HG03432 (cell line): ENCODE measurements at regions not wholly inside any gene's neighbourhood (a gene's known extent, or its start where the extent isn't known, plus 50 kb on each side); places are given as distances from the start of the nearest gene placed in this dataset.
A peak's percentile ranks its signal among the peaks of the same experiment; 100 is the strongest.

Experiments
- ATAC-seq: cut with Tn5 transposase; IDR thresholded peaks from one replicate; pipeline ENCODE4 v1.9.1; 2021; ENCODE audit warnings: mild to moderate bottlenecking, moderate library complexity; ENCODE audit not compliant: unreplicated experiment

DNA sequence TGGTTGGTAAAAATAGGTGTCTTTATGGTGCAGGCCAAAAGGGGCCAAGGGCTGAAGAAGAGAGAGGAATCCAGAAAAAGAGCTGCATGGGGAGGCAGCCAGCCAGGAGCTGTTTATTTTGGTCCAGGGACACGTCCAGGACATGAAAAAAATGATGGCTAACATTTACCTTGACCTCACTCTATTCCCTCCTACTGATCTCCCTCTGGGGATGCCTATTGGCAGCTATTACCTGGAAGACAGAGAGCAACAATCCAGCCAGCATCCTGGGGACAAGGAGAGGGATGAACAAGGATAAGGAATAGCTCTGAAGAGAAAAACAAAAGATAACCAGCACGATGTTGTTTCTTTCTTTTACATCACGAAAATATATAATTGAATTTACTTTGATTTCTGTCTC, 1599.6 kb downstream of the SLITRK5 start:
- no peak for ATAC-seq

DNA sequence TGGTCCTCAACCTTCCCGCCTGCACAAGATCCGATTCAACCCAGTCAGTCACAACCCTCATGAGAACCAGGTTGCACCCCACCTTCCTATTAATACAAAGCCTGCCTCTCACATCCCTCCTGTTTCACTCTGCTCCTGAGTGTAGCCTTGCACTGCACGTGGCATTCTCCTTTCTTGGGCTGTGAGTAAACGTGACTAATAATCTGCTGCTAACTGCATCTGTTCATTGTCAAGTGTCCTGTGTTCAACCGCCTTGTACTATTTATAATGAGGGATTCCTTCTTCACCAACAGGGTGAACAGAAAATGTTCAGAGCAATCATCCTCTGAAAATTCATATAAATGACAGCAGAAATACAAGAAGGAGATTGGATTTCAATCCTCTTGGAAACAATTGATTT, 1608.2 kb downstream of the SLITRK5 start:
- no peak for ATAC-seq

DNA sequence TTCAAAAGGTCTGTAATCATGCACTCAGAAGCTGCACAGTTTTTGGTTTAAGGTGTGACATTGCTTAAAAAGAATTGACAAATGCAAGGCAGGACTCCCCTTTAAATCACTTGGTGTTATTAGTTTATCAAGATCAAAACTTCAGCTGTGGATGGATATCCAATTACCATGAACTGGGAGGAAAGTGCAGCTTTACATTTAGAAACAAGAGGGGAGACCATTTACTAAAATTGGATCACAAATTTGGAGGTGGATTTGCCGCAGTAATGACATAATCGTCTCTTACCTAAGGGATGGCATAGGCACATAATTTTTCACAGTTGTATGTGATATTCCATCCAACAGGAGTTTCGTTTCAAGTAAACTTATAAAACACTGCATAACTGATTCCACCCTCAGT, 1610.2 kb downstream of the SLITRK5 start:
- ATAC-seq: no peak

DNA sequence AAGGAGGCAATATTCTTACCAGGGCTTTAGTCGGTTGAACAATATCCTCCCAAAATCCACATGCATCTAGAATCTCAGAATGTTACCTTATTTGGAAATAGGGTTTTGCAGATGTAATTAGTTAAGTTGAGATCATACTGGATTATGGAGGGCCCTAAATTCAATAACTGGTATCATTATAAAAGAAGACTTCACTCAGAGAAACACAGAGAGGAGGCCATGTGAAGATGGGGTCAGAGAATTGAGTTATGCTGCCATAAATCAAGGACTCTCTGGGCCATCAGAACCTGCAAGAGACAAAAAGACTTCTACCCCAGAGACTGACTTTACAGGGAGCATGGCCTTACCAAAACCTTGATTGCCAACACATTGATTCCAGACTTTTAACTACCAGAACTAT, 1611.1 kb downstream of the SLITRK5 start:
- ATAC-seq: no peak

DNA sequence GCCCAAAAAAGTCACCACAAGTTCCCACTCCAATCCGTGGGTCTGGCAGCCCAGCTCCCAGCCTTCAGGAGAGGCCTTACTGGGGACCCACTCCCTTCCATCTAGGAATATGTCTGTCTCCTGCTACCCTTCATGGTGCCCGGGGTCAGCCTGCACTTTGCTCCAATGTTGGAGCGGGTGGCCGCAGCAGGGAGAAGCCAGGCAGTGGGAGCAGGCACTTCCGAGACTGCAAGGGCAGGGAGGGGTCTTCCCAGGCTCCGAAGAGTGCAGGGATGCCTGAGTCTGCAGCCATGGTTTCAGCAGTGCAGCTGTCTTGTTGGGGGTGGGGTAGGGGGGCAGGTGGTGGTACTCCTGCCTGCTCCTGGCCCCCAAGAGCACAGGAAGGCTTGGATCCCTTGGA, 1616.2 kb downstream of the SLITRK5 start:
- no peak for ATAC-seq

DNA sequence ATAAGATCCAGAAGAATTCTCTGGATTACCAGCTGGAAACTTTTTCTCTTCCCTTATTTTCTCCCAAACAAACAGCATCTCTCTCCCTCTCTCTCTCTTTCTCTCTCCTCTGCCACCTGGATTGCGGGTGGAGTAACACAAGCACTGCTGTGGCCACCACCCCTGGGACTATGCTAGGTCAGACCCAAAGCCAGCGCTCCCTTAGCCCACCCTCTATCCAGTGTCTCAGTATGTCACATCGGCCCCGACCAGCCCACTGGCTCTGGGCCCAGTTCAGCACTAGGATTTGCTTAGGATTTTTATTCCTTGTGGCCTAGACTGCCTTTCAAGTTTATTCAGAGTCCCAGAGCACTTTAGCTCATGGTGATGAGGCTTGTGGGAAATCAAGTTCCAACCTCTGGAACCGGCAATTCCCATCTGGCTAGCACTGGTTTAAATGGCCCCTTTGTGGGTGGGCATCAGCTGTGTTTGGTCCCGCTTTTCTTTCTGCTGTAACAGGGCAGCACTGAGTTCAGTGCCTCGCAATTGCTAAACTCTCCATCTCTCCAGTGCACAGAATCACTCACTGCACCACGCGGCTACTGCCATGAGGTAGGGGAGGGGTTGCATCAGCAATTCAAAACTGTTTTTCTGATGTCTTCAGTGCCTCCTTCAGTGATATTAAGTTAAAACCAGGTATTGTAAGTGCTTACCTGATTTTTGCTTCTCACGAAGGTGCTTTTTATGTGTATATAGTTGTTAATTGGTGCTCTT, 1623.1 kb downstream of the SLITRK5 start:
- ATAC-seq: no peak

DNA sequence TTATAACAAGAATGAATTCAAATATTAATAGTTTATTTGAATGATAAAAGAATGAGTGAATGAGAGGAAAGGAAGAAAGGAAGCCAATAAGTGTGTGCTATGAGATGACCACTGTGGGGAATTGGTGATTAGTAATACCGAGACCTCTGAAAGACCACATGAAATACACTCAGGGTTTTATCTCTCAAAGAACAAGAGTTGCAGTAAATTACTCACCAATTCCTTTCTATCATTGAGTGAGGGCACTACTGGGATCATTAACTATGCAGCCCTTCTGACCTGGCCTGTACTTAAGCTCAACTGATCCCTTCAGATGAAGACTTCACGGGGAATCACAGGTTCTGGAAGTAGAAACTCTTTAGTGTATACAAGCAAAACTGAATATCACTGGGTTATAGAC, 1636.1 kb downstream of the SLITRK5 start:
- peak; percentile 82 for ATAC-seq

DNA sequence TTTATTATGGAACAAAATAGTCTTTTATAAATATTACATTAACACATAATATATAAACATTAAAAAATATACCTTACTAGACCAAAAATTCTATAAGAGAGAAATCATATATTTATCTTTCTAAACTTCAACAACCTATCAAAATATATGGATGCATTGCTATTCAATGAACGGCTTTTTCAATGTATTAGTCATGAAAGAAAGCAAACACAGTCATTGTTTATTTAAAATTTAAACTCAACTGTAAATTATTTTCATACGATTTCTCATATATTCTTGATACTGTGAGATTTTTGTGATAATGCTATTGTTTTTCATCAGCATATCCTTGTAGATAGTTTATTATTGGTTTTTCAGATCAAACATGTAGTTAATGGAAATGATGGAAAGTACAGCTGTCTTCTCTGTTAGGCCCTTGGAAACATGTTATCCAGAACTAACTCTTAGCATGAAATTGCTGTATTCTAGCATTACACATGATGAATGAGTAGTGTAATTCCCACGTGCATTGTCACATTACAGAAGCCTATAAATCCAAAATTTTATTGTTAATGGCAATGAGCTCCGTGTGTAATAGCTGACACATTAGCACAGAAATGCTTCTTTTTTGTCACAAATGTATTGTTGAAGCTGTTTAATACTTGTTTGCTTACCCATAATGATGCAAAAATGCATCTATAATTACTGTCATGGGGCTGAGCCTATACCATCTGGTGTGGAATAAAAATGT, 1639.9 kb downstream of the SLITRK5 start:
- ATAC-seq: no peak

DNA sequence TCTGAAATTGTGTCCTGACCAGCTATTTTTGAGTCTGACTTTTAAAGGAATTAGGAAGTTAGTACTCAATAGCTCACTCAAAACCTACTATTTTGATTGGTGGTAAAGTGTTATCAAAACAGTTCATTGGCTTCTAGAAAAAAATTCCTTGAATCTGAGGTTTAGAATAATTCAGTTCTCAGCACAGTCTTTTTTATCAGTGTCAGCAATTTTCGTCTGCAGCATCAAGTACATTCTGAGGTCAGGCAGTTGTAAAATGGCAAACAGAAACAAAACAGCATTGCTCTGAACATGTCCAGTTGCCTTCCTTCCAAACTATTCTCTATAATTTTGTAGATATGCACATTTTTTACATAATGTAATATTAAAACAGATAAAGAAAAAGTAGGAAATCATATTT, 1644.1 kb downstream of the SLITRK5 start:
- no peak for ATAC-seq

DNA sequence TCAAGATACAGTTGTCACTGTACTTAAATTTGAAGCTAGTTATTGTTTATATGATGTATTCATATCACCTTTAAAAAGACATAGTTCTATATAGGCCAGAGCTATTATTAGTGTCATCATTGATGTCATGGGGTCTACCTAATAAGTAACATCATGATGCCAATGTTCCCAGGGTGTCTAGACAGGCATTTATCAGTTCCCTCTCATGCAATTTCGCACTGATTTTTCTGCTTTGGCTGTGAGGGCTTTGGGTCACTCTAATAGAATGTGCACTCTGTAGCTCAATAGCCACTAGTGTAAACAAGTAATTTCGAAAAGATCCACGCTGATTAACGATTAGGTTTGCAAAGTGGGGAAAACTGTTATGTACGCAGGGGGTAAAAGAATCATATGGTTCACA, 1651.3 kb downstream of the SLITRK5 start:
- no peak for ATAC-seq

DNA sequence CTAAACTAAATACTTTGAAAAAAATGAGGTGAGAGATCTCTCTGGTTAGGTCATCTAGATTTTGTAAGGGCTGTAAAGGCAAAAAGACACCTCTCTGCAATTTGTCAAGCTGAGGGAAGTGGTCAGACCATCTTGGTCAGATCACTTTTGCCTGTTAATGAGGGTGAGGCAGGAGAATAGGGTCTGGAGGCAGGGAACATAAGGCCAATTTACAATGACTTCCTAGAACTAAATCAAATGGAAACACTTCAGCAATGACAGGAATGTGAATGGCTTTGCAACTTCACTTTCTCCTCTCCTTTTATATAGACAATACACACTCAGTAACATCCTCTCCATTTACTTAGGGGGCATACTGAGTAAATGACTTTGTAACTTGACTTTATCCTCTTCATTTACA, 1653.4 kb downstream of the SLITRK5 start:
- ATAC-seq: no peak

DNA sequence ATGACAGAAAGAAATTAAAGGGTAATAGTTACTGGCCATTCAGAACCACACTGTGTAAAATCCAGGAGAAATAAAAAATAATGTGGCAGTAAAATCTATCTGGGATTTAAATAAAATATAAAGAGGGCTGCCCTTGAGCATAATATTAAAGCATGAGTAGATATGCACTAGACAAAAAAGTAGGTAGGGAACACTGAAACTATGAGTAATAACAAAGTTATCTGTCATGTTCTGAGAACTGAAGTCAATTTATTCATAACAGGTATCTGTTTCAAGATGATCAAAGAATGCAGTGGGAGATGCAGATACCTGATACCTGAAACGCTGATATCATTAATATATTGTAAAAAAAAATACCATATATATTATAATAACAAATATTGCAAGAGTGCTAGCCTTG, 1672.0 kb downstream of the SLITRK5 start:
- ATAC-seq: no peak

DNA sequence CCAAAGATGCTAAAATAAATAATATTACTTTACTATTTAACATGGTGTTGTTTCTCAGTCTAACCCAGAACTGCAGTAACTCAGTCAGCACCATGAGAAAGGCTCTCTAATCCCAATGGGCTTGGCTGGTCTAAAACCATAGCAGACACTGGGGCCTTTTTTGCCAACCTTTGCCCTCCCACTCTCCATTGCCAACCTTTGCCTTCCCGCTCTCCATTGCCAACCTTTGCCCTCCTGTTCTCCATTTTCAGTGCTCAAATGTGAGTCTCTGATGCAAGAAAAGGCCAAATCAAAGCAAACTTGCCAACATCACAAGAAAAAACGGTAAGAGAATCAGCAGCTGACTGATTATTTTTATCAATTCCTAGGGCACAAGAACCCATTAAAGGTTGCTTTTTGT, 1681.2 kb downstream of the SLITRK5 start:
- no peak for ATAC-seq

DNA sequence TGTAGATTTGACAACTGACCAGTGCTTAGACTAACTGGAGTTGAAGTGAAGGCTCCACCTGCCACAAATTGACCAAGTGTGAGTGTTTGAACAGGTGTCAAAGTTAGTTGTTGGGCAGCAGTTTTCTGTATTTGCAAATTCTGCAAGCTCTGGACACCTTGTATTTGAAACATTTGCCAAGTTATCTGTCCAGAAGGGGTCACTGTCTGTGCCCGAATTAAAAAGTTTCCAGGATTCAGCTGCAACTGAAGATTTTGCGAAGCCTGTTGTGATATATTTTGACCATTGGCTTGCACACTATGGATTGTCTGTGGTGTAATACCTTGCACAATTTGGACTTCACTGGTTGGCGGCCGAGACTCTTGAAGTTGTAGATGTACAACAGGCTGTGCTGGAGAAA, 1690.7 kb downstream of the SLITRK5 start:
- ATAC-seq: no peak

DNA sequence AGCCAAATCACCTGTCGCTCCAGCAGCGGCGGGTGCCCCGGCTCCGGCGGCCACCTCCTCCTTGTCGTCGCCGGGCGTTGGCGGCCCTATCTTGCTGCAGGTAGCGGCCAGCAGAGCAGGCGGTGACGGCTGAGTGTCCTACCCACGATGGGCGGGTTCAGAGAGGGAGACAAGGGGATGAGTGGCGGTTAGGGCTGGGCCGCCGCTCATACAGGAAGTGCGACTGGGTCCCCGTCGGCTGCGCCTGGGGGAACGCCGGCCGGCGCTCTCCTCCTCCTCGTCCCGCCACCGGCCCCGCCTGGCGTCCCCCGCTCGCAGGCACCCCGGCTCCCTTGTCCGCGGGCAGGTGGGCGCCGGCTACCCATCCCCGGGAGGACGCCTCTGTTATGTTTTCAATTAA, 1692.0 kb downstream of the SLITRK5 start:
- no peak for ATAC-seq

DNA sequence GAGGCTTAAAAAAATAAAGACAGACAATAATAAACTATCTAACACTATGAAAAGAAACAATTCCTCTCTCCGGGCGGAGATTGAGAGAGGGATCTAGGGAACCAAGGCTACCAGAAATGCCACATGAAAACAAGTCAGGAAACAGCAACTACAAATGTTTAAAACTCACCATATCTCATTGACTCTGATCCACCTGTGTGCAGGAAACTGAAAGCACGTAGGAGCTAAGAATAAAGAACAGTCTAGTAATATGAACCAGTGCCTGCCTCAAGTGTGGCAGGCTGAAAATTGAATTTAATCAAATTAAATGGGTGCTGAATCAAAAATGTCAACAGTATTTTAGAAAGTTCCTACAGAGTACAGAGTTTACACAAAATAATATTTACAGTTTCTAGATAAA, 1701.0 kb downstream of the SLITRK5 start:
- no peak for ATAC-seq

DNA sequence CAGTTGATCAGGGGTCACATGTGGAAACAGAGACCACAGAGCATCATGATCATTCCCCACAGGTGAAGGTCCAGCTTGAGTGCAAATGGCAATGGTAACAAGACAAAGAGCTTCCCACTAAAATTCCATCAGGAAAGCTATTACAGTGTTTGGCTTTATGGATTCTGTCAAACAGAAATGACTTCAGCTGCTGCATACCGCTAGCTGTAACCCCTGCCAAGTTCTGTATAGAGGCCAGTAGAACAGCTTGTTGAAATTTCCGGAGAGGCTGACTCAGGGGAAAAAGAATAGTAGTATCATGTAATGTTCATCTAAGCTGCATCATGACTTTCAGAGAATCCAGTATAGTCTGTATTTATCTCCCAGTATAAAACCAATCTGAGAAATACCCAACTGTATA, 1704.7 kb downstream of the SLITRK5 start:
- ATAC-seq: no peak

DNA sequence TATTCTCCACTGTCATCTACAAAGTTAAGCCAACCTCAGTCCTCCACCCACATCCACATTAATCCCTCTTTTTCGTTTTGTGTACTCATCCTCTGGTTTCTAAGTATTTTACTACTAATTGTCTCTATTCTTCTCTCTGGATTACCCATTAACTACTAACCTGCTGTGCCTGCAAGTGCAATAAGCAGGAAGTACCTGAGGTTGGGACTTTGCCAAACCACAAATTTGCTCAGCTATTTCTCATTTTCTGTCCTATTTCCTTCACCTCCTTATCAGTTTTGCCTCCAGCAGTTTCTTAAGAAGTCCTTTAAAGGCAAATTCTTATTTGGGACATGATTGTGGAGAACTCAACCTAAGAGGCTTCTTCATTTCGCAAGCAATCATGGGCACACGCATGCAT, 1708.9 kb downstream of the SLITRK5 start:
- ATAC-seq: peak; percentile 74

DNA sequence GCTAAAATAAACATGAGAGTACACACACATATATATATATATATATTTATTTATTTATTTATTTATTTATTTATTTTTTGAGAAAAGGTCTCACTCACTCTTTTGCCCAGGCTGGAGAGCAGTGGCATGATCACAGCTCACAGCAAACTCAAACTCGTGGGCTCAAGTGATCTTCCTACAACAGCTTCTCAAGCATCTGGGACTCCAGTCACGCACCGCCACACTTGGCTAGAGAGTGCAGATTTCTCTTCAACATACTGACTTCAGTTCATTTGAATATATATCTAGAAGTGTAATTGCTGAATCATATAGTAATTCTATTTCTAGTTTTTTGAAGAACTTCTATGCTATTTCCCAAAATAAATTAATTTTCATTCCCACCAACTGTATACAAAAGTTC, 1711.8 kb downstream of the SLITRK5 start:
- no peak for ATAC-seq

DNA sequence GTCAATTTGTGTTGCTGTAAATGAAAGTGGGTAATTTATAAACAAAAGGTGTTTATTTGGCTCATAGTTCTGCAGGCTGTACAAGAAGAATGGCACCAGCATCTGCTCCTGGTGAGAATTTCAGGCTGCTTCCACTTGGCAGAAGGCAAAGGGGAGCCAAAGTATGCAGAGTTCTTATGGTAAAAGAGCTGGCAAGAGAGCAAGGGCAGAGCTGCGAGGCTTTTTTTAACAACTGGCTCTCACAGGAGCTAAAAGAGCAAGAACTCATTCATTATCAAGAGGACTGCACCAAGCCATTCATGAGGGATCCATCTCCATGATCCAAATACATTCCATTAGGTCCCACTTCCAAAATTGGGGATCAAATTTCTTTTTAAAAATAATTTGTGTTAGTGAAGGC, 1712.7 kb downstream of the SLITRK5 start:
- no peak for ATAC-seq

DNA sequence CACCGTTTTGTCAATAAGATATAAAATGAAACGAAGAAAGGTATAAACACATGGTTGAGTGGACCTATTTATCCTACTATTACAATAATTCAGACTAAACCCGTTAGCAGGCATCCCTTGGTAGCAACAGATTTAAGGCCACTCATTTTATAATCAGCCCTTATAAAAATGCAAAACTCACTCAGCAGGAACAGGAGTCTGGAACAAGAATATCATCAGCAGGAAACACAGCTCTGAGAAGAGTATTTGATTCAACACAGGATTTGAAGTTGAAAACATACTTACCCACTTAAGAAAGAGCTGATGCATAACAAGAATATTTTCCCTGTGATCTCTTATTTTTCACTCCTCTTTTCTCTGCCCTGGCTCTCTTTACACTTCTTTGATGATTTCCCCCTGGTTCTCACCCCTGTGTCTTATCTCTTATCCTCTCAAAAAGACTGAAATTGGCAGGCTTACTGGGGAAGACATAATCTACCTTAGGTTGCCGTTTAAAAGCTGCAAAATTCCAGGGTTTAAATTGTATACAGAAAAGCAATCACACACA, 1722.7 kb downstream of the SLITRK5 start:
- no peak for ATAC-seq

DNA sequence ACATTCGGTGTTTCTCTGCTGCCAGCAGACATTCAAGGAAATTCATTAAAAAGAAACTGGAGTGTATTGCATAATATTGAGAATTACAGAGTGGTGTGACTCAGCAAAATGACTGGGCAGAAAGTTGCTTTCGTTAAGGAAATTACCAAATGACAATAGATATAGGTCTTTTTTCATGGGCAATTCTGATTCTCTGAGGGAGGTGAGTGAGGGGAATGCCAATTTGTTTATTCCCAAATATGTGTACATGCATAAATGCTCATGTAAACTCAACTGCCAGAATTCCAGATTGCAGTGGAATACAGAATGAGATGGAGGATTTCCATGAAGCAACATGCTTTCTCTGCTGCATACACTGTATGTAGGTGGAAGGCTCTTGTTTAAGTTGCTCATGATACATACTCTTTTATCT, 1730.1 kb downstream of the SLITRK5 start:
- ATAC-seq: no peak
